K562 (cell line): ENCODE measurements at regions not wholly inside any gene's neighbourhood (a gene's known extent, or its start where the extent isn't known, plus 50 kb on each side); places are given as distances from the start of the nearest gene placed in this dataset.

ENCODE experiments used
- ATAC-seq: fragments of 200-7000 bp; cut with Tn5 transposase; 3 replicates; pipeline ENCODE4 v1.9.1; 2020; ENCODE audit warnings: moderate library complexity
- BruUV-seq: library from RNA; stranded (reverse); fragments of 400-500 nt; replicated peaks from 2 replicates; lab custom pipeline; 2021; lab: Mats Ljungman, UMichigan
- CTCF ChIA-PET: fragments of 300-600 bp; formaldehyde crosslinking; extraction: SDS; loops from one replicate; lab custom pipeline; 2021; ENCODE audit warnings: low intra/inter-chr PET ratio; lab: Yijun Ruan, JAX
- POLR2A ChIA-PET: fragments of 300-600, 350-650 bp; sonication (Branson Sonifier 250); formaldehyde crosslinking; extraction: SDS; loops from one replicate; lab custom pipeline; 2021; ENCODE audit warnings: antibody characterized with exemption, inconsistent platforms; lab: Yijun Ruan, JAX
- DNase-seq, 4 experiments: peaks; one replicate each; pipeline versions ENCODE4 v3.0.0 to v3.0.0-alpha.2; 2011 to 2018; ENCODE audit warnings: low spot score in 3 of 4, mixed read lengths in 3 of 4; ENCODE audit errors: extremely low read depth in 1 of 4
- FAIRE-seq: peaks from 2 replicates; lab custom pipeline; 2011; peaks lifted over from hg19 to GRCh38; lab: Jason Lieb, UNC
- H2AFZ ChIP-seq: 2 replicates; pipeline ENCODE4 v1.6.0; 2011; ENCODE audit warnings: low read depth, low read length, control low read depth, inconsistent platforms
- H3K27ac ChIP-seq: fragments of 200-600 bp; 3 replicates; pipeline ENCODE4 v1.8.0; 2011; ENCODE audit warnings: low read depth, mild to moderate bottlenecking, control low read depth, inconsistent platforms, low read length, moderate library complexity, mixed read lengths; ENCODE audit errors: extremely low read depth
- H3K27me3 ChIP-seq, 2 experiments: fragments of 300-600 bp in 1 of 2; 2 replicates in 1 of 2; 3 replicates in 1 of 2; pipeline versions ENCODE4 v1.6.0 to v1.8.0; 2011; ENCODE audit warnings: inconsistent platforms in 2 of 2, low read length in 2 of 2, mild to moderate bottlenecking in 1 of 2, mixed read lengths in 1 of 2, moderate library complexity in 1 of 2; ENCODE audit not compliant: control insufficient read depth in 2 of 2, insufficient read depth in 2 of 2
- H3K36me3 ChIP-seq: fragments of 300-600 bp; 3 replicates; pipeline ENCODE4 v1.8.0; 2011; ENCODE audit warnings: mild to moderate bottlenecking, low read length, inconsistent platforms; ENCODE audit not compliant: control insufficient read depth, insufficient read depth
- H3K4me1 ChIP-seq, 2 experiments: fragments of 200-600 bp in 1 of 2; replicated peaks in 1 of 2; 2 replicates in 1 of 2; 3 replicates in 1 of 2; pipeline versions ENCODE4 v1.5.1 to v1.8.0; 2011; ENCODE audit warnings: inconsistent platforms in 2 of 2, low read length in 2 of 2, mild to moderate bottlenecking in 1 of 2, mixed read lengths in 1 of 2, moderate library complexity in 1 of 2; ENCODE audit not compliant: control insufficient read depth in 2 of 2, insufficient read depth in 2 of 2
- H3K4me2 ChIP-seq: 2 replicates; pipeline ENCODE4 v1.6.1; 2011; ENCODE audit warnings: low read length, control low read depth, inconsistent platforms, mixed read lengths; ENCODE audit not compliant: insufficient read depth
- H3K4me3 ChIP-seq: fragments of 200-600 bp; sonication (generic), shearing (Covaris generic); 2 replicates; pipeline ENCODE4 v1.5.1; 2016; ENCODE audit warnings: control low read depth, inconsistent platforms
- H3K79me2 ChIP-seq: fragments of 200-600 bp; 3 replicates; pipeline ENCODE4 v1.8.0; 2011; ENCODE audit warnings: low read length, inconsistent platforms; ENCODE audit not compliant: control insufficient read depth, insufficient read depth
- H3K9ac ChIP-seq, 2 experiments: 2 replicates each; pipeline versions ENCODE4 v1.6.0 to v1.6.1; 2011; ENCODE audit warnings: low read depth in 2 of 2, low read length in 2 of 2, control low read depth in 1 of 2, inconsistent platforms in 1 of 2, mild to moderate bottlenecking in 1 of 2, mixed read lengths in 1 of 2; ENCODE audit not compliant: insufficient read depth in 1 of 2
- H3K9me1 ChIP-seq: one replicate; pipeline ENCODE4 v1.6.0; 2011; ENCODE audit warnings: inconsistent platforms, mild to moderate bottlenecking, low read length, moderate library complexity; ENCODE audit not compliant: control insufficient read depth, insufficient read depth
- H3K9me3 ChIP-seq: replicated peaks from 2 replicates; pipeline ENCODE4 v1.5.1; 2011; ENCODE audit warnings: low read depth, low read length, inconsistent platforms; ENCODE audit not compliant: control insufficient read depth, insufficient read depth
- H4K20me1 ChIP-seq: replicated peaks from 2 replicates; pipeline ENCODE4 v1.6.1; 2011; ENCODE audit warnings: low read length, inconsistent platforms, mixed read lengths; ENCODE audit not compliant: control insufficient read depth, insufficient read depth
- CBX5 ChIP-seq: IDR thresholded peaks from 2 replicates; pipeline ENCODE4 v1.6.1; 2014; ENCODE audit warnings: low read depth, borderline replicate concordance
- RHOXF2B ChIP-seq: fragments of 250-450 bp; sonication (Bioruptor Pico); conservative IDR thresholded peaks from 2 replicates; pipeline ENCODE4 v1.5.1; 2021
- SLC30A9 ChIP-seq: fragments of 250-450 bp; sonication (Bioruptor Pico); IDR thresholded peaks from 2 replicates; pipeline ENCODE4 v1.8.0; 2022; ENCODE audit warnings: mild to moderate bottlenecking, moderate library complexity
- U2AF2 ChIP-seq: fragments of 200-400 bp; formaldehyde crosslinking; optimal IDR thresholded peaks from 2 replicates; pipeline ENCODE3; 2017; ENCODE audit warnings: low read depth, mild to moderate bottlenecking, low read length
- ZNF436 ChIP-seq: fragments of 250-450, 450-650 bp; sonication (Bioruptor Pico); formaldehyde crosslinking; IDR thresholded peaks from 2 replicates; pipeline ENCODE4 v1.7.0; 2020; ENCODE audit warnings: mild to moderate bottlenecking
- ZNF668 ChIP-seq: fragments of 250-450 bp; sonication (Bioruptor Pico); IDR thresholded peaks from 2 replicates; pipeline ENCODE4 v1.8.0; 2022; ENCODE audit warnings: mild to moderate bottlenecking, inconsistent platforms
- WGBS: fragments of 100-300 bp; shearing (Covaris generic); methylation state at CpG from one replicate; pipeline ENCODE4 v1.1.6; 2016; ENCODE audit warnings: low coverage, mixed read lengths; ENCODE audit not compliant: insufficient coverage; ENCODE audit errors: missing lambda C conversion rate; 5-methylcytosine and 5-hydroxymethylcytosine counted together
- in situ Hi-C: fragments of 300-500 bp; cut with MboI; formaldehyde crosslinking; loops from 4 replicates; pipeline ENCODE4 v1.15.0; 2018; ENCODE audit warnings: inconsistent platforms, mixed read lengths
- intact Hi-C: fragments of 100-400 bp; cut with micrococcal nuclease; formaldehyde crosslinking; loops from 2 replicates; pipeline ENCODE4 v1.14.2; 2022
- TF ChIP-seq, protein P1 (sequence below): fragments of 450-650 bp; IDR thresholded peaks from 2 replicates; pipeline ENCODE4 v1.7.1; 2018; ENCODE audit warnings: mild to moderate bottlenecking, low read depth; ENCODE audit not compliant: partially characterized antibody
- TF ChIP-seq, protein P2 (sequence below): sonication (generic); formaldehyde crosslinking; IDR thresholded peaks from 2 replicates; pipeline ENCODE4 v1.8.0; 2022; ENCODE audit warnings: mild to moderate bottlenecking, missing genetic modification reagents
- TF ChIP-seq, protein P3 (sequence below): fragments of 450-650 bp; IDR thresholded peaks from 2 replicates; pipeline ENCODE4 v1.6.1; 2016; ENCODE audit warnings: low read depth
- TF ChIP-seq, protein P4 (sequence below): sonication (generic); formaldehyde crosslinking; IDR thresholded peaks from 2 replicates; pipeline ENCODE4 v1.8.1; 2023; ENCODE audit warnings: mild to moderate bottlenecking, missing genetic modification reagents

DNA sequence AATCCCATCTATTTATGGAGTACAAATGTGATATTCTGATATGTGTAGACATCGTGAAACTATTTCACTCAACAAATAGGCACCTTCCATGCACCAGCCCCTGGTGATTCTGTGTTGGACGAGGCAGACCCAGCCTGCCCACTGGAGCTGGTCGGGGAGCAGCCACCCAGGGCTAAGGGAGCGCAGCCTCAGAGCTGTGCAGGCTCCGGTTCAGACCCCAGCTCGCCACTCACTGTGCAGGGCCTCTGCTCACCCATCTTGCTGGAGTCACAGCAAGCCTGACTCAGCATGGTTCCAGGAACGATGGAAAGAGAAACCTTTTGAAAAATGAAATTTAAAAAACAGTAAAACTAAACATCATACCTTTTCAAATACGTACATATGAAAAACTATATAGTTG lies 52.3 kb upstream of the BCL11B start:
- no peak for ATAC-seq
- Histone ChIP-seq H3K4me3 (no peak overlapping the region), H3K27ac (no peak overlapping the region), H3K9me3 (no peaks in the 10 kb centered on the region), H3K9me1 (no peaks in the 10 kb centered on the region), H3K4me1 (peaks cover 0 to 12% of the 10 kb centered on the region in 2 experiments; a peak in 2 of 5 replicates), H2AFZ (no peak overlapping the region), H4K20me1 (0 out of 2 replicates have a peak, but pooled peaks cover 8% of the 10 kb centered on the region), H3K9ac (no peak overlapping the region), H3K27me3 (peaks cover 0 to 6% of the 10 kb centered on the region in 2 experiments; a peak in 2 of 5 replicates), H3K4me2 (no peak overlapping the region), H3K79me2 (no peaks in the 10 kb centered on the region), H3K36me3 (no peaks in the 10 kb centered on the region)
- POLR2A ChIA-PET, result no interaction called here
- in situ Hi-C loops (no loop called here), intact Hi-C loops (no loop called here)
- FAIRE-seq, result no peak
- CTCF ChIA-PET, result no interaction called here
- 0% methylated on average over 8 of the region's 8 CpGs for WGBS
- DNase-seq, result no peak
- BruUV-seq, result no TSS peak
- TF ChIP-seq RHOXF2B (CRISPR knock-in tag) (no peak), ZNF668 (no peak), SLC30A9 (CRISPR knock-in tag) (no peak), ZNF436 (CRISPR knock-in tag) (no peak), U2AF2 (no peak), CBX5 (no peak)
- TF ChIP-seq, protein P1, sequence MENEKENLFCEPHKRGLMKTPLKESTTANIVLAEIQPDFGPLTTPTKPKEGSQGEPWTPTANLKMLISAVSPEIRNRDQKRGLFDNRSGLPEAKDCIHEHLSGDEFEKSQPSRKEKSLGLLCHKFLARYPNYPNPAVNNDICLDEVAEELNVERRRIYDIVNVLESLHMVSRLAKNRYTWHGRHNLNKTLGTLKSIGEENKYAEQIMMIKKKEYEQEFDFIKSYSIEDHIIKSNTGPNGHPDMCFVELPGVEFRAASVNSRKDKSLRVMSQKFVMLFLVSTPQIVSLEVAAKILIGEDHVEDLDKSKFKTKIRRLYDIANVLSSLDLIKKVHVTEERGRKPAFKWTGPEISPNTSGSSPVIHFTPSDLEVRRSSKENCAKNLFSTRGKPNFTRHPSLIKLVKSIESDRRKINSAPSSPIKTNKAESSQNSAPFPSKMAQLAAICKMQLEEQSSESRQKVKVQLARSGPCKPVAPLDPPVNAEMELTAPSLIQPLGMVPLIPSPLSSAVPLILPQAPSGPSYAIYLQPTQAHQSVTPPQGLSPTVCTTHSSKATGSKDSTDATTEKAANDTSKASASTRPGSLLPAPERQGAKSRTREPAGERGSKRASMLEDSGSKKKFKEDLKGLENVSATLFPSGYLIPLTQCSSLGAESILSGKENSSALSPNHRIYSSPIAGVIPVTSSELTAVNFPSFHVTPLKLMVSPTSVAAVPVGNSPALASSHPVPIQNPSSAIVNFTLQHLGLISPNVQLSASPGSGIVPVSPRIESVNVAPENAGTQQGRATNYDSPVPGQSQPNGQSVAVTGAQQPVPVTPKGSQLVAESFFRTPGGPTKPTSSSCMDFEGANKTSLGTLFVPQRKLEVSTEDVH, result no peak
- TF ChIP-seq, protein P2, sequence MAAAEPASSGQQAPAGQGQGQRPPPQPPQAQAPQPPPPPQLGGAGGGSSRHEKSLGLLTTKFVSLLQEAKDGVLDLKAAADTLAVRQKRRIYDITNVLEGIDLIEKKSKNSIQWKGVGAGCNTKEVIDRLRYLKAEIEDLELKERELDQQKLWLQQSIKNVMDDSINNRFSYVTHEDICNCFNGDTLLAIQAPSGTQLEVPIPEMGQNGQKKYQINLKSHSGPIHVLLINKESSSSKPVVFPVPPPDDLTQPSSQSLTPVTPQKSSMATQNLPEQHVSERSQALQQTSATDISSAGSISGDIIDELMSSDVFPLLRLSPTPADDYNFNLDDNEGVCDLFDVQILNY (CRISPR knock-in tag), result no peak
- TF ChIP-seq, protein P3, sequence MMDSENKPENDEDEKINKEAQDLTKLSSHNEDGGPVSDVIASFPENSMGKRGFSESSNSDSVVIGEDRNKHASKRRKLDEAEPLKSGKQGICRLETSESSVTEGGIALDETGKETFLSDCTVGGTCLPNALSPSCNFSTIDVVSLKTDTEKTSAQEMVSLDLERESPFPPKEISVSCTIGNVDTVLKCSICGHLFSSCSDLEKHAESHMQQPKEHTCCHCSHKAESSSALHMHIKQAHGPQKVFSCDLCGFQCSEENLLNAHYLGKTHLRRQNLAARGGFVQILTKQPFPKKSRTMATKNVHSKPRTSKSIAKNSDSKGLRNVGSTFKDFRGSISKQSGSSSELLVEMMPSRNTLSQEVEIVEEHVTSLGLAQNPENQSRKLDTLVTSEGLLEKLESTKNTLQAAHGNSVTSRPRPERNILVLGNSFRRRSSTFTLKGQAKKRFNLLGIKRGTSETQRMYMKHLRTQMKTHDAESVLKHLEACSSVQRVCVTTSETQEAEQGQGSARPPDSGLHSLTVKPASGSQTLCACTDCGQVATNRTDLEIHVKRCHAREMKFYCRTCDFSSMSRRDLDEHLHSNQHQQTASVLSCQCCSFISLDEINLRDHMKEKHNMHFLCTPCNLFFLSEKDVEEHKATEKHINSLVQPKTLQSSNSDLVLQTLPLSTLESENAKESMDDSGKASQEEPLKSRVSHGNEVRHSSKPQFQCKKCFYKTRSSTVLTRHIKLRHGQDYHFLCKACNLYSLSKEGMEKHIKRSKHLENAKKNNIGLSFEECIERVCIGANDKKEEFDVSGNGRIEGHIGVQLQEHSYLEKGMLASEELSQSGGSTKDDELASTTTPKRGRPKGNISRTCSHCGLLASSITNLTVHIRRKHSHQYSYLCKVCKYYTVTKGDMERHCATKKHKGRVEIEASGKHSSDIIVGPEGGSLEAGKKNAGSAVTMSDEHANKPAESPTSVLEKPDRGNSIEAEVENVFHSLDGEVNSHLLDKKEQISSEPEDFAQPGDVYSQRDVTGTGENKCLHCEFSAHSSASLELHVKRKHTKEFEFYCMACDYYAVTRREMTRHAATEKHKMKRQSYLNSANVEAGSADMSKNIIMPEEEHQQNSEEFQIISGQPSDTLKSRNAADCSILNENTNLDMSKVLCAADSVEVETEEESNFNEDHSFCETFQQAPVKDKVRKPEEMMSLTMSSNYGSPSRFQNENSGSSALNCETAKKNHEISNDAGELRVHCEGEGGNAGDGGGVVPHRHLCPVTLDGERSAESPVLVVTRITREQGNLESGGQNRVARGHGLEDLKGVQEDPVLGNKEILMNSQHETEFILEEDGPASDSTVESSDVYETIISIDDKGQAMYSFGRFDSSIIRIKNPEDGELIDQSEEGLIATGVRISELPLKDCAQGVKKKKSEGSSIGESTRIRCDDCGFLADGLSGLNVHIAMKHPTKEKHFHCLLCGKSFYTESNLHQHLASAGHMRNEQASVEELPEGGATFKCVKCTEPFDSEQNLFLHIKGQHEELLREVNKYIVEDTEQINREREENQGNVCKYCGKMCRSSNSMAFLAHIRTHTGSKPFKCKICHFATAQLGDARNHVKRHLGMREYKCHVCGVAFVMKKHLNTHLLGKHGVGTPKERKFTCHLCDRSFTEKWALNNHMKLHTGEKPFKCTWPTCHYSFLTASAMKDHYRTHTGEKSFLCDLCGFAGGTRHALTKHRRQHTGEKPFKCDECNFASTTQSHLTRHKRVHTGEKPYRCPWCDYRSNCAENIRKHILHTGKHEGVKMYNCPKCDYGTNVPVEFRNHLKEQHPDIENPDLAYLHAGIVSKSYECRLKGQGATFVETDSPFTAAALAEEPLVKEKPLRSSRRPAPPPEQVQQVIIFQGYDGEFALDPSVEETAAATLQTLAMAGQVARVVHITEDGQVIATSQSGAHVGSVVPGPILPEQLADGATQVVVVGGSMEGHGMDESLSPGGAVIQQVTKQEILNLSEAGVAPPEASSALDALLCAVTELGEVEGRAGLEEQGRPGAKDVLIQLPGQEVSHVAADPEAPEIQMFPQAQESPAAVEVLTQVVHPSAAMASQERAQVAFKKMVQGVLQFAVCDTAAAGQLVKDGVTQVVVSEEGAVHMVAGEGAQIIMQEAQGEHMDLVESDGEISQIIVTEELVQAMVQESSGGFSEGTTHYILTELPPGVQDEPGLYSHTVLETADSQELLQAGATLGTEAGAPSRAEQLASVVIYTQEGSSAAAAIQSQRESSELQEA, result no peak
- TF ChIP-seq, protein P4, sequence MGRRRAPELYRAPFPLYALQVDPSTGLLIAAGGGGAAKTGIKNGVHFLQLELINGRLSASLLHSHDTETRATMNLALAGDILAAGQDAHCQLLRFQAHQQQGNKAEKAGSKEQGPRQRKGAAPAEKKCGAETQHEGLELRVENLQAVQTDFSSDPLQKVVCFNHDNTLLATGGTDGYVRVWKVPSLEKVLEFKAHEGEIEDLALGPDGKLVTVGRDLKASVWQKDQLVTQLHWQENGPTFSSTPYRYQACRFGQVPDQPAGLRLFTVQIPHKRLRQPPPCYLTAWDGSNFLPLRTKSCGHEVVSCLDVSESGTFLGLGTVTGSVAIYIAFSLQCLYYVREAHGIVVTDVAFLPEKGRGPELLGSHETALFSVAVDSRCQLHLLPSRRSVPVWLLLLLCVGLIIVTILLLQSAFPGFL, result no peak
